ENCODE measurements at regions not wholly inside any gene's neighbourhood (a gene's known extent, or its start where the extent isn't known, plus 50 kb on each side); places are given as distances from the start of the nearest gene placed in this dataset.

- no peak for TF ChIP-seq CTCF (IDR thresholded peaks at IDR 0.05)
- no peak for TF ChIP-seq POLR2A (IDR thresholded peaks at IDR 0.05; ENCODE audit: low read depth)
Measured at GRCh38 chr2:67899187-67899586, 163.6 kb downstream of the C1D start.
